Mucosa of descending colon (tissue), 3 donors: ENCODE measurements at regions not wholly inside any gene's neighbourhood (a gene's known extent, or its start where the extent isn't known, plus 50 kb on each side); places are given as distances from the start of the nearest gene placed in this dataset.

ENCODE experiments used
- ATAC-seq: fragments of 200-7000 bp; cut with Tn5 transposase; one replicate; pipeline ENCODE4 v1.9.1; 2020; ENCODE audit warnings: mild to moderate bottlenecking, moderate library complexity
- DNase-seq, 3 donors: peaks; one replicate each; pipeline ENCODE4 v3.0.0-alpha.2; 2020
- H3K36me3 ChIP-seq: fragments of 200-600 bp; one replicate; pipeline ENCODE4 v1.8.0; 2021; ENCODE audit warnings: low read depth, mild to moderate bottlenecking
- H3K4me1 ChIP-seq: fragments of 200-600 bp; one replicate; pipeline ENCODE4 v1.8.0; 2021; ENCODE audit warnings: low read depth, mild to moderate bottlenecking
- H3K4me3 ChIP-seq: fragments of 200-600 bp; one replicate; pipeline ENCODE4 v1.8.0; 2021; ENCODE audit warnings: mild to moderate bottlenecking
- H3K9me3 ChIP-seq: fragments of 200-600 bp; one replicate; pipeline ENCODE4 v1.8.0; 2021; ENCODE audit warnings: mild to moderate bottlenecking
- intact Hi-C, 2 donors: fragments of 100-400 bp; cut with DNase I in 1 of 2; cut with micrococcal nuclease in 1 of 2; formaldehyde crosslinking; loops; one replicate each; pipeline versions ENCODE4 v1.11.0 to v1.11.1; 2022; cut with DNase I, micrococcal nuclease
- TF ChIP-seq, protein P1 (sequence below): fragments of 200-600 bp; IDR thresholded peaks from one replicate; pipeline ENCODE4 v1.8.0; 2022; ENCODE audit warnings: antibody characterized with exemption, mild to moderate bottlenecking
- donor health status: DM: no; HTN: no; CAD: no; lungs with moderate emphysema.
- donor health status: DM: no; HTN: no; CAD: no.
- donor health status: DM: no; HTN: yes; CAD: no.

- Histone ChIP-seq H3K4me3 (no peak overlapping the region), H3K36me3 (no peaks in the 10 kb centered on the region), H3K9me3 (no peaks in the 10 kb centered on the region), H3K4me1 (no peaks in the 10 kb centered on the region)
- ATAC-seq, result no peak
- TF ChIP-seq, protein P1, sequence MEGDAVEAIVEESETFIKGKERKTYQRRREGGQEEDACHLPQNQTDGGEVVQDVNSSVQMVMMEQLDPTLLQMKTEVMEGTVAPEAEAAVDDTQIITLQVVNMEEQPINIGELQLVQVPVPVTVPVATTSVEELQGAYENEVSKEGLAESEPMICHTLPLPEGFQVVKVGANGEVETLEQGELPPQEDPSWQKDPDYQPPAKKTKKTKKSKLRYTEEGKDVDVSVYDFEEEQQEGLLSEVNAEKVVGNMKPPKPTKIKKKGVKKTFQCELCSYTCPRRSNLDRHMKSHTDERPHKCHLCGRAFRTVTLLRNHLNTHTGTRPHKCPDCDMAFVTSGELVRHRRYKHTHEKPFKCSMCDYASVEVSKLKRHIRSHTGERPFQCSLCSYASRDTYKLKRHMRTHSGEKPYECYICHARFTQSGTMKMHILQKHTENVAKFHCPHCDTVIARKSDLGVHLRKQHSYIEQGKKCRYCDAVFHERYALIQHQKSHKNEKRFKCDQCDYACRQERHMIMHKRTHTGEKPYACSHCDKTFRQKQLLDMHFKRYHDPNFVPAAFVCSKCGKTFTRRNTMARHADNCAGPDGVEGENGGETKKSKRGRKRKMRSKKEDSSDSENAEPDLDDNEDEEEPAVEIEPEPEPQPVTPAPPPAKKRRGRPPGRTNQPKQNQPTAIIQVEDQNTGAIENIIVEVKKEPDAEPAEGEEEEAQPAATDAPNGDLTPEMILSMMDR, result no peak
- DNase-seq, result no peak
- intact Hi-C loops, result no loop called here
Observed at GRCh38 chr3:98644168-98644567, 50.8 kb upstream of the CPOX start.

DNA sequence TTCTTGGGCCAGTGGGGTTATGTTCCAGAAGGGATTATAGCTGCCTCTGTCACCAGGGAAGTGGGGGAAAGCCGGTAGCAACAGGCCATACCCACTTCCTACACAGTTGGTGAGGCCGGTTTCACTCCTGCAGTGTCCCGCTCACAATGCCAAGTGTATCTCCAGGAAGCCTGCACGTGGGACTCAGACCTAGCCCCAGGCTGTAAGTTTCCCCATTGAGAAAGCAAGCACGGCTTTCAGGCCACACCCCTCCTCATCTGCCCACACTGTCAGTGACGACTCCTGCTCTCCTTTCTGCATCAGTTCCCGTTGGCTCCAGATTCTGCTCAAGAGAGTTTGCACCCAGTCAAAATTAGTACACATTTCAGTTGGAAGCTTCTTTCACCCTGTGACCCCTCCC, 51.6 kb upstream of the CPOX start:
- no peak overlapping the region for H3K4me3 ChIP-seq
- DNase-seq (peak in 1 of 3 donors; percentile 3), ATAC-seq (no peak)
- no peaks in the 10 kb centered on the region for H3K36me3 ChIP-seq
- TF ChIP-seq, protein P1, result no peak
- intact Hi-C loops, result no loop called here
- no peaks in the 10 kb centered on the region for H3K9me3 ChIP-seq
- no peaks in the 10 kb centered on the region for H3K4me1 ChIP-seq

GRCh38 chr3:98646680-98647079, 53.3 kb upstream of the CPOX start:
- TF ChIP-seq, protein P1, result no peak
- intact Hi-C loops, result no loop called here

GRCh38 chr3:98647197-98647596, 53.8 kb upstream of the CPOX start:
- Histone ChIP-seq H3K36me3 (no peaks in the 10 kb centered on the region), H3K9me3 (no peaks in the 10 kb centered on the region), H3K4me3 (no peak overlapping the region), H3K4me1 (no peaks in the 10 kb centered on the region)
- intact Hi-C loops, result no loop called here
- DNase-seq, result no peak
- no peak for ATAC-seq
- TF ChIP-seq, protein P1, result no peak

More at GRCh38 chr3:98646680-98647079, 53.3 kb upstream of the CPOX start:
- Histone ChIP-seq H3K9me3 (no peaks in the 10 kb centered on the region), H3K4me1 (no peaks in the 10 kb centered on the region), H3K36me3 (no peaks in the 10 kb centered on the region), H3K4me3 (no peak overlapping the region)
- ATAC-seq, result no peak
- DNase-seq, result no peak

DNA sequence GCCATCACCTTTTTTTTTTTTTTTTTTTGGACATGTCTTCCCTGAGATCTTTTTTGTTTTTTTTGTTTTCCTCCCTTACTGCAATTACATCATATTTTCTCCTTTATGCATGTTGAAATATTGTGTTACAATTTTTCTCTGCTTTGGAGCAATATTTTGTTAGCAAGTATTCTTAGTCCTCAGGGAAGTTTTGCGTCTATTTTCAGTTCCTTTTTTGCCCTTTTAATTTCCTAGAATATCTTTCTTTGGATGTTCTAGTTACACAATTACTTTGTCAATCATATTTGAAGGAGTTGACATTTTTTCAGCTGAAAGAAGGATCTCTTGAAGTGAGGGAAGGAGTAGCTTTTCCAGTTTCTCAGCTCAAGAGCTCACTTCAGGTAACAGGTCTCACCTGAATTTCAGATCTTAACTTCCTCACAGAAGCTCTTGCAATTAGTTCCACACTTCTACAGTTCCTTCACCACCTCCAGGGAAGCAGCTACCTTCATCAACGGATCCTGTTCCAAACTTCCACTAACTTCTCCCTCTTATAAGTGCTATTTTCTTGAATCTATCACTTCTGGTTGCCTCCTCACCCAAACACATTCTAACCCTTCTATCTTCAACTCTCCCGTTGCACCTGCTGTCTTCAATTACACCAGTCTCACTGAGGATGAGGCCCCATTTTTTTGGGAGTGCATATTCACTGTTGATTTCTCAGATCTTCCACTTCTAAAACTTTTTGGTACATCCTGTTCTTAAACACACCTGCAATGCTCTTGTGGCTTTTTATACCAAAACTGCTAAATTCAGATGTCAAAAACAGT, 57.8 kb upstream of the CPOX start:
- no peaks in the 10 kb centered on the region for H3K4me1 ChIP-seq
- TF ChIP-seq, protein P1, result no peak
- no peaks in the 10 kb centered on the region for H3K9me3 ChIP-seq
- DNase-seq (no peak), ATAC-seq (no peak)
- intact Hi-C loops, result no loop called here
- H3K4me3 ChIP-seq, result no peak overlapping the region
- H3K36me3 ChIP-seq, result no peaks in the 10 kb centered on the region

DNA sequence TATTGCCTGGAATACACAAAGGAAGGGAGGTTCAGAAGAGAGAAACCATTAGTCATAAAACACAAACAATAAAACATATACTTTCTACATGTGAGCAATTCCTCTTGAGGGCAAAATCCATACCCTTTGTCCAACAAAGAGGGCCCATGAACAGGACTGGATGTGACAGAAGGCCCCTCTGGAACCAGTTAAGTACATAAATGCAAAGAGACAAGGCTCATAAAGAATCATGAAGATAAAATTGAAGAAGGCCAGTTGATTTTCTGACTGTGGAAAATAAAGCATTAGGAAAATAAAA, 58.3 kb upstream of the CPOX start:
- Histone ChIP-seq H3K4me1 (no peaks in the 10 kb centered on the region), H3K4me3 (no peak overlapping the region), H3K9me3 (no peaks in the 10 kb centered on the region), H3K36me3 (no peaks in the 10 kb centered on the region)
- intact Hi-C loops, result no loop called here
- TF ChIP-seq, protein P1, result no peak
- ATAC-seq (no peak), DNase-seq (no peak)
